MM.1S (cell line): ENCODE measurements at regions not wholly inside any gene's neighbourhood (a gene's known extent, or its start where the extent isn't known, plus 50 kb on each side); places are given as distances from the start of the nearest gene placed in this dataset.

Experiments
- EZH2 ChIP-seq: fragments of 300-600 bp; sonication (generic); optimal IDR thresholded peaks from 2 replicates; pipeline ENCODE3; 2017; ENCODE audit warnings: low read depth, mild to moderate bottlenecking, antibody characterized with exemption, low read length, mixed read lengths
- EZH2phosphoT487 ChIP-seq: fragments of 300-600 bp; sonication (generic); IDR thresholded peaks from 2 replicates; pipeline ENCODE4 v1.6.1; 2018; ENCODE audit warnings: antibody characterized with exemption, low read length
- TF ChIP-seq, protein P1 (sequence below): fragments of 300-600 bp; sonication (generic); IDR thresholded peaks from 2 replicates; pipeline ENCODE4 v1.5.1; 2016; ENCODE audit warnings: antibody characterized with exemption, low read length, mixed read lengths

DNA sequence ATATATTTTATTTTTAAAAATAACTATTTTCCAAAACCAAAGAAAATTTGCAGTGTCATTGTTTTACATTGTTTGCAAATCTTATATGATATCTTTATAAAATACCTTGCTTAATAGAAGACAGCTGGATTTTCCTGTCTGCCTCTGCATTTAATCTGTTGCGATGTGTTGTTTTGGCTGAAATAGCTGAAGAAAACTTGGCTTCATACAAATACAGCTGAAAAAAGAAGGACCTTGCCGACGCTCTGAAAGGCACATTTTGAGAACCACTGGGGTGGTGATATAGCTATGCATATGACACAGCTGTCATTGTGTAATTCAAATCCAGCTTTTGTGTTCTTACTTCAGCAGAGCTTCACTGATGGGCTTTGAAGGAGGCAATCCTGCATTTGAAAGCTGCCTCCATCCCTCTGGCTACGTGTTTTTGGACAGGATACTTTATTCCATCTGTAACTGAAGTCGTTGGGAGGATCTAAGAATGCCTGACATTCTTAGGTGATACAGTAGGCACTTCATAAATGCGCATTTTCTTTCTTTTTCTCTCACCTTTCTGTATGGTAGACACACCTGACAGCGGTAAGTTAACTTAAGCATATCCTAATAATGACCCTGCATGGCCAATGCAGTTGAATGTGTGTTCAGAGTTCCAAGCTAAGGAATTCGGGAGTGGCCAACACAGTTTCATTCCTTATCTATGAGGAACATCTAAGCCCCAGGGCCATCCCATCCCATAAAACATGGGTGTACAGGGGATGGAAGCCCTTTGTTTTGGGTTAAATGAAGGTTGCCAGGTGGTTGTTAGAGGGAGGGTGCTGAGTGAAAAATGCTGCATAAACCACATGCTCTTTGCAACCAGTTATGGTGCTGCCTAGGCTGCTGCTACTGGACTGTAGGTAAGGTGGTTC lies 213.0 kb downstream of the TFAP2A start:
- TF ChIP-seq, protein P1, sequence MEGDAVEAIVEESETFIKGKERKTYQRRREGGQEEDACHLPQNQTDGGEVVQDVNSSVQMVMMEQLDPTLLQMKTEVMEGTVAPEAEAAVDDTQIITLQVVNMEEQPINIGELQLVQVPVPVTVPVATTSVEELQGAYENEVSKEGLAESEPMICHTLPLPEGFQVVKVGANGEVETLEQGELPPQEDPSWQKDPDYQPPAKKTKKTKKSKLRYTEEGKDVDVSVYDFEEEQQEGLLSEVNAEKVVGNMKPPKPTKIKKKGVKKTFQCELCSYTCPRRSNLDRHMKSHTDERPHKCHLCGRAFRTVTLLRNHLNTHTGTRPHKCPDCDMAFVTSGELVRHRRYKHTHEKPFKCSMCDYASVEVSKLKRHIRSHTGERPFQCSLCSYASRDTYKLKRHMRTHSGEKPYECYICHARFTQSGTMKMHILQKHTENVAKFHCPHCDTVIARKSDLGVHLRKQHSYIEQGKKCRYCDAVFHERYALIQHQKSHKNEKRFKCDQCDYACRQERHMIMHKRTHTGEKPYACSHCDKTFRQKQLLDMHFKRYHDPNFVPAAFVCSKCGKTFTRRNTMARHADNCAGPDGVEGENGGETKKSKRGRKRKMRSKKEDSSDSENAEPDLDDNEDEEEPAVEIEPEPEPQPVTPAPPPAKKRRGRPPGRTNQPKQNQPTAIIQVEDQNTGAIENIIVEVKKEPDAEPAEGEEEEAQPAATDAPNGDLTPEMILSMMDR, result no peak
- TF ChIP-seq EZH2phosphoT487 (no peak), EZH2 (no peak)
